IPS DF 6.9 (cell line): ENCODE measurements at regions not wholly inside any gene's neighbourhood (a gene's known extent, or its start where the extent isn't known, plus 50 kb on each side); places are given as distances from the start of the nearest gene placed in this dataset.

ENCODE experiments used
- DNase-seq: peaks from one replicate; pipeline ENCODE4 v3.0.0-alpha.2; 2013; ENCODE audit warnings: low read depth, low spot score
- H3K27ac ChIP-seq: one replicate; pipeline ENCODE4 v1.5.1; 2013; ENCODE audit warnings: low read length, control low read depth
- H3K27me3 ChIP-seq: 2 replicates; pipeline ENCODE4 v1.6.1; 2013; ENCODE audit warnings: mild to moderate bottlenecking, low read length; ENCODE audit not compliant: control insufficient read depth, insufficient read depth
- H3K36me3 ChIP-seq: 2 replicates; pipeline ENCODE4 v1.6.1; 2013; ENCODE audit warnings: low read length; ENCODE audit not compliant: control insufficient read depth, insufficient read depth
- H3K4me1 ChIP-seq: 2 replicates; pipeline ENCODE4 v1.6.1; 2013; ENCODE audit warnings: low read length; ENCODE audit not compliant: control insufficient read depth, insufficient read depth
- H3K4me3 ChIP-seq: 2 replicates; pipeline ENCODE4 v1.5.1; 2013; ENCODE audit warnings: mild to moderate bottlenecking, low read length
- H3K9me3 ChIP-seq: 2 replicates; pipeline ENCODE4 v1.6.1; 2013; ENCODE audit warnings: low read length, inconsistent platforms; ENCODE audit not compliant: control insufficient read depth, insufficient read depth
- WGBS: extraction: QIAGEN DNeasy Blood & Tissue Kit; methylation state at CpG from one replicate; pipeline ENCODE4 v1.1.7; 2013; ENCODE audit warnings: mixed read lengths, missing lambda C conversion rate; ENCODE audit not compliant: insufficient read length, insufficient coverage; 5-methylcytosine and 5-hydroxymethylcytosine counted together

GRCh38 chr3:34948517-34948916 is 690.8 kb upstream of the ARPP21 start:
- Histone ChIP-seq H3K36me3 (no peaks in the 10 kb centered on the region), H3K9me3 (no peaks in the 10 kb centered on the region), H3K4me3 (no peak overlapping the region), H3K4me1 (no peaks in the 10 kb centered on the region), H3K27ac (no peak overlapping the region), H3K27me3 (no peaks in the 10 kb centered on the region)
- no CpG with 5 or more reads among the region's 1 CpG for WGBS
- DNase-seq, result no peak

GRCh38 chr3:34955680-34956079 is 683.6 kb upstream of the ARPP21 start:
- H3K27ac ChIP-seq, result no peak overlapping the region
- no peaks in the 10 kb centered on the region for H3K4me1 ChIP-seq
- no peaks in the 10 kb centered on the region for H3K36me3 ChIP-seq
- DNase-seq, result no peak
- no peaks in the 10 kb centered on the region for H3K27me3 ChIP-seq
- H3K9me3 ChIP-seq, result no peaks in the 10 kb centered on the region
- no peak overlapping the region for H3K4me3 ChIP-seq
- no CpG with 5 or more reads among the region's 1 CpG for WGBS

GRCh38 chr3:34956511-34956910 is 682.8 kb upstream of the ARPP21 start:
- H3K9me3 ChIP-seq, result no peaks in the 10 kb centered on the region

GRCh38 chr3:34957677-34958076 is 681.6 kb upstream of the ARPP21 start:
- no peak overlapping the region for H3K4me3 ChIP-seq
- no peaks in the 10 kb centered on the region for H3K36me3 ChIP-seq
- WGBS, result no CpG with 5 or more reads among the region's 1 CpG
- no peaks in the 10 kb centered on the region for H3K27me3 ChIP-seq
- no peaks in the 10 kb centered on the region for H3K4me1 ChIP-seq
- no peak for DNase-seq
- no peaks in the 10 kb centered on the region for H3K9me3 ChIP-seq
- no peak overlapping the region for H3K27ac ChIP-seq

More at GRCh38 chr3:34956511-34956910, 682.8 kb upstream of the ARPP21 start:
- Histone ChIP-seq H3K4me3 (no peak overlapping the region), H3K36me3 (no peaks in the 10 kb centered on the region), H3K4me1 (no peaks in the 10 kb centered on the region), H3K27ac (no peak overlapping the region), H3K27me3 (no peaks in the 10 kb centered on the region)
- no peak for DNase-seq
- WGBS, result no CpG with 5 or more reads among the region's 1 CpG

GRCh38 chr3:34969513-34969912 is 669.8 kb upstream of the ARPP21 start:
- no peak overlapping the region for H3K27ac ChIP-seq
- H3K27me3 ChIP-seq, result no peaks in the 10 kb centered on the region
- no CpG with 5 or more reads among the region's 2 CpGs for WGBS
- H3K9me3 ChIP-seq, result no peaks in the 10 kb centered on the region
- no peaks in the 10 kb centered on the region for H3K4me1 ChIP-seq
- H3K4me3 ChIP-seq, result no peak overlapping the region
- no peaks in the 10 kb centered on the region for H3K36me3 ChIP-seq
- no peak for DNase-seq

- Histone ChIP-seq H3K27ac (no peak overlapping the region), H3K4me3 (no peak overlapping the region), H3K27me3 (no peaks in the 10 kb centered on the region), H3K4me1 (no peaks in the 10 kb centered on the region), H3K36me3 (no peaks in the 10 kb centered on the region), H3K9me3 (no peaks in the 10 kb centered on the region)
- DNase-seq, result no peak
Measured at GRCh38 chr3:34972481-34972880, 666.8 kb upstream of the ARPP21 start.

- Histone ChIP-seq H3K4me1 (no peaks in the 10 kb centered on the region), H3K27me3 (no peaks in the 10 kb centered on the region), H3K4me3 (no peak overlapping the region), H3K9me3 (no peaks in the 10 kb centered on the region), H3K27ac (no peak overlapping the region), H3K36me3 (no peaks in the 10 kb centered on the region)
- WGBS, result no CpG with 5 or more reads among the region's 1 CpG
- no peak for DNase-seq
Measured at GRCh38 chr3:34973586-34973985, 665.7 kb upstream of the ARPP21 start.

- no CpG with 5 or more reads among the region's 4 CpGs for WGBS
- H3K36me3 ChIP-seq, result no peaks in the 10 kb centered on the region
Measured at GRCh38 chr3:34983631-34984030, 655.7 kb upstream of the ARPP21 start.

GRCh38 chr3:34988296-34988695 is 651.0 kb upstream of the ARPP21 start:
- WGBS, result no CpG with 5 or more reads among the region's 22 CpGs
- Histone ChIP-seq H3K9me3 (no peaks in the 10 kb centered on the region), H3K27ac (no peak overlapping the region), H3K4me3 (no peak overlapping the region), H3K27me3 (no peaks in the 10 kb centered on the region), H3K4me1 (no peaks in the 10 kb centered on the region), H3K36me3 (no peaks in the 10 kb centered on the region)
- DNase-seq, result no peak

More at GRCh38 chr3:34983631-34984030, 655.7 kb upstream of the ARPP21 start:
- H3K9me3 ChIP-seq, result no peaks in the 10 kb centered on the region
- H3K27me3 ChIP-seq, result no peaks in the 10 kb centered on the region
- DNase-seq, result no peak
- H3K27ac ChIP-seq, result no peak overlapping the region
- no peaks in the 10 kb centered on the region for H3K4me1 ChIP-seq
- no peak overlapping the region for H3K4me3 ChIP-seq

GRCh38 chr3:34995796-34996430 is 643.4 kb upstream of the ARPP21 start:
- no peaks in the 10 kb centered on the region for H3K9me3 ChIP-seq
- no peak overlapping the region for H3K27ac ChIP-seq
- no peak overlapping the region for H3K4me3 ChIP-seq
- DNase-seq, result no peak
- no CpG with 5 or more reads among the region's 2 CpGs for WGBS
- H3K36me3 ChIP-seq, result no peaks in the 10 kb centered on the region
- no peaks in the 10 kb centered on the region for H3K4me1 ChIP-seq
- no peaks in the 10 kb centered on the region for H3K27me3 ChIP-seq

GRCh38 chr3:34998902-34999301 is 640.4 kb upstream of the ARPP21 start:
- no CpG with 5 or more reads among the region's 2 CpGs for WGBS
- DNase-seq, result no peak
- no peaks in the 10 kb centered on the region for H3K36me3 ChIP-seq
- no peak overlapping the region for H3K27ac ChIP-seq
- H3K27me3 ChIP-seq, result no peaks in the 10 kb centered on the region
- H3K9me3 ChIP-seq, result no peaks in the 10 kb centered on the region
- no peak overlapping the region for H3K4me3 ChIP-seq
- no peaks in the 10 kb centered on the region for H3K4me1 ChIP-seq
